H1 (cell line): ENCODE measurements at regions not wholly inside any gene's neighbourhood (a gene's known extent, or its start where the extent isn't known, plus 50 kb on each side); places are given as distances from the start of the nearest gene placed in this dataset.

ENCODE experiments used
- CBX8 ChIP-seq: fragments of 300-800, 300-1000 bp; sonication (generic); IDR thresholded peaks from 2 replicates; pipeline ENCODE4 v1.7.1; 2016; ENCODE audit warnings: low read depth, low read length, borderline replicate concordance
- EGR1 ChIP-seq: IDR thresholded peaks from 2 replicates; pipeline ENCODE4 v1.6.1; 2011; ENCODE audit warnings: low read depth, low read length, borderline replicate concordance
- EP300 ChIP-seq, 2 experiments: IDR thresholded peaks; 1 replicate in 1 of 2; 2 replicates in 1 of 2; pipeline ENCODE4 v1.6.1; 2011 to 2012; ENCODE audit warnings: low read depth in 2 of 2, low read length in 2 of 2, mild to moderate bottlenecking in 2 of 2, borderline replicate concordance in 1 of 2, inconsistent platforms in 1 of 2, moderate library complexity in 1 of 2
- POLR2A ChIP-seq, 2 experiments: IDR thresholded peaks; 1 replicate in 1 of 2; 2 replicates in 1 of 2; pipeline ENCODE4 v1.6.1; 2011; ENCODE audit warnings: low read depth in 2 of 2, low read length in 2 of 2, mild to moderate bottlenecking in 2 of 2; ENCODE audit errors: control extremely low read depth in 1 of 2
- RXRA ChIP-seq: IDR thresholded peaks from 2 replicates; pipeline ENCODE4 v1.6.1; 2011; ENCODE audit warnings: low read depth, mild to moderate bottlenecking, low read length, moderate library complexity; ENCODE audit not compliant: insufficient read depth
- SP2 ChIP-seq: IDR thresholded peaks from 2 replicates; pipeline ENCODE4 v1.6.1; 2012; ENCODE audit warnings: mild to moderate bottlenecking, low read length, inconsistent platforms
- SRF ChIP-seq: IDR thresholded peaks from 2 replicates; pipeline ENCODE4 v1.6.1; 2011; ENCODE audit warnings: mild to moderate bottlenecking, low read depth, low read length, moderate library complexity
- TBP ChIP-seq: IDR thresholded peaks from 2 replicates; pipeline ENCODE4 v1.6.1; 2011; ENCODE audit warnings: low read depth, low read length, improper control_type of control experiment
- TCF12 ChIP-seq: IDR thresholded peaks from 2 replicates; pipeline ENCODE4 v1.6.1; 2011; ENCODE audit warnings: low read depth, mild to moderate bottlenecking, low read length
- TEAD4 ChIP-seq: IDR thresholded peaks from 2 replicates; pipeline ENCODE4 v1.6.1; 2012; ENCODE audit warnings: low read depth, low read length, inconsistent platforms, mixed read lengths

GRCh38 chr11:70755410-70756158, 357.3 kb downstream of the CTTN start (continued):
- TF ChIP-seq SRF (no peak), EGR1 (0 out of 2 replicates have a peak, but pooled peaks have one; percentile 5), EP300 (IDR thresholded peaks at IDR 0.05; ENCODE audit: borderline replicate concordance in 1 of 2, low read depth in 2 of 2, low read length in 2 of 2) (0 out of 3 replicates have a peak, but pooled peaks of 1 of the 2 experiments have one; percentile 36), SP2 (no peak), TBP (no peak), TEAD4 (peak; percentile 68), RXRA (no peak), CBX8 (no peak), TCF12 (no peak), POLR2A (IDR thresholded peaks at IDR 0.05; ENCODE audit: control extremely low read depth in 1 of 2, low read depth in 2 of 2, low read length in 2 of 2) (no peak)
- TF ChIP-seq, all 59 proteins: peak for 9
